OCI-LY7 (cell line): ENCODE measurements at regions not wholly inside any gene's neighbourhood (a gene's known extent, or its start where the extent isn't known, plus 50 kb on each side); places are given as distances from the start of the nearest gene placed in this dataset.

Experiments
- EZH2phosphoT487 ChIP-seq: fragments of 200-600 bp; sonication (generic); IDR thresholded peaks from 2 replicates; pipeline ENCODE4 v1.6.1; 2018; ENCODE audit warnings: low read depth, borderline replicate concordance, mild to moderate bottlenecking, mixed run types, antibody characterized with exemption, low read length, moderate library complexity, mixed read lengths
- TF ChIP-seq, protein P1 (sequence below): fragments of 200-600 bp; sonication (generic); conservative IDR thresholded peaks from 2 replicates; pipeline ENCODE4 v1.5.1; 2014; ENCODE audit warnings: mild to moderate bottlenecking, antibody characterized with exemption, low read length, moderate library complexity, mixed read lengths

DNA sequence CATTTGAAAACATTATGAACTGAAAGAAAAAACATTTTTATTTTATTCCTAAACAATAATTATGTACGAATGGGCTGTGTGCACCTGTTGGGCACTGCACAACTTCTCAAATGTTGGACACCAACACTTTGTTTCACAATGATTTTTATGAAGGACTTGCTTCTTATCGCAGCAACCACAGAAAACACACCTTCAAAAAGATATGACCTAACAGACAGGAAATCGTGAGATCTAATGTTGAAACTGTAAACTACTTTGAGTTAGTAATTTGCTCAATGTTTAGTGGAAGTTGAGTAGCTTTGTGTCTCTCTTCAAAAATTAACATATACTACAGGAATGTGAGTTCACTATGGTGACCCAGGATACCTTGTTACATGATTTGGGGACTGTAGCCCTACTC, 98.6 kb downstream of the NXPE2 start:
- TF ChIP-seq, protein P1, sequence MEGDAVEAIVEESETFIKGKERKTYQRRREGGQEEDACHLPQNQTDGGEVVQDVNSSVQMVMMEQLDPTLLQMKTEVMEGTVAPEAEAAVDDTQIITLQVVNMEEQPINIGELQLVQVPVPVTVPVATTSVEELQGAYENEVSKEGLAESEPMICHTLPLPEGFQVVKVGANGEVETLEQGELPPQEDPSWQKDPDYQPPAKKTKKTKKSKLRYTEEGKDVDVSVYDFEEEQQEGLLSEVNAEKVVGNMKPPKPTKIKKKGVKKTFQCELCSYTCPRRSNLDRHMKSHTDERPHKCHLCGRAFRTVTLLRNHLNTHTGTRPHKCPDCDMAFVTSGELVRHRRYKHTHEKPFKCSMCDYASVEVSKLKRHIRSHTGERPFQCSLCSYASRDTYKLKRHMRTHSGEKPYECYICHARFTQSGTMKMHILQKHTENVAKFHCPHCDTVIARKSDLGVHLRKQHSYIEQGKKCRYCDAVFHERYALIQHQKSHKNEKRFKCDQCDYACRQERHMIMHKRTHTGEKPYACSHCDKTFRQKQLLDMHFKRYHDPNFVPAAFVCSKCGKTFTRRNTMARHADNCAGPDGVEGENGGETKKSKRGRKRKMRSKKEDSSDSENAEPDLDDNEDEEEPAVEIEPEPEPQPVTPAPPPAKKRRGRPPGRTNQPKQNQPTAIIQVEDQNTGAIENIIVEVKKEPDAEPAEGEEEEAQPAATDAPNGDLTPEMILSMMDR: no peak
- no peak for TF ChIP-seq EZH2phosphoT487
